ENCODE measurements at regions not wholly inside any gene's neighbourhood (a gene's known extent, or its start where the extent isn't known, plus 50 kb on each side); places are given as distances from the start of the nearest gene placed in this dataset.

- H3K9ac ChIP-seq (ENCODE audit: low read length), result no peak overlapping the region
- H3K36me3 ChIP-seq (replicated peaks; ENCODE audit: low read depth, low read length), result no peaks in the 10 kb centered on the region
- no peak overlapping the region for H2AFZ ChIP-seq (ENCODE audit: low read depth, low read length)
- no peak overlapping the region for H3K27ac ChIP-seq (ENCODE audit: low read length)
- H3K4me2 ChIP-seq (ENCODE audit: low read length), result no peak overlapping the region
- H3K27me3 ChIP-seq (ENCODE audit: low read depth, low read length), result no peaks in the 10 kb centered on the region
- H4K20me1 ChIP-seq (ENCODE audit: insufficient read depth, low read length), result no peaks in the 10 kb centered on the region
- no peaks in the 10 kb centered on the region for H3K9me3 ChIP-seq (ENCODE audit: insufficient read depth, low read length)
- no peak overlapping the region for H3K4me3 ChIP-seq (ENCODE audit: low read length)
- TF ChIP-seq EZH2phosphoT487 (IDR thresholded peaks at IDR 0.05; ENCODE audit: low read depth), result no peak
- TF ChIP-seq, protein P1, sequence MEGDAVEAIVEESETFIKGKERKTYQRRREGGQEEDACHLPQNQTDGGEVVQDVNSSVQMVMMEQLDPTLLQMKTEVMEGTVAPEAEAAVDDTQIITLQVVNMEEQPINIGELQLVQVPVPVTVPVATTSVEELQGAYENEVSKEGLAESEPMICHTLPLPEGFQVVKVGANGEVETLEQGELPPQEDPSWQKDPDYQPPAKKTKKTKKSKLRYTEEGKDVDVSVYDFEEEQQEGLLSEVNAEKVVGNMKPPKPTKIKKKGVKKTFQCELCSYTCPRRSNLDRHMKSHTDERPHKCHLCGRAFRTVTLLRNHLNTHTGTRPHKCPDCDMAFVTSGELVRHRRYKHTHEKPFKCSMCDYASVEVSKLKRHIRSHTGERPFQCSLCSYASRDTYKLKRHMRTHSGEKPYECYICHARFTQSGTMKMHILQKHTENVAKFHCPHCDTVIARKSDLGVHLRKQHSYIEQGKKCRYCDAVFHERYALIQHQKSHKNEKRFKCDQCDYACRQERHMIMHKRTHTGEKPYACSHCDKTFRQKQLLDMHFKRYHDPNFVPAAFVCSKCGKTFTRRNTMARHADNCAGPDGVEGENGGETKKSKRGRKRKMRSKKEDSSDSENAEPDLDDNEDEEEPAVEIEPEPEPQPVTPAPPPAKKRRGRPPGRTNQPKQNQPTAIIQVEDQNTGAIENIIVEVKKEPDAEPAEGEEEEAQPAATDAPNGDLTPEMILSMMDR (IDR thresholded peaks at IDR 0.05; ENCODE audit: low read depth, low read length), result no peak
- no peaks in the 10 kb centered on the region for H3K79me2 ChIP-seq (ENCODE audit: low read length)
- no peaks in the 10 kb centered on the region for H3K4me1 ChIP-seq (ENCODE audit: low read length)
Measured at GRCh38 chr15:87369269-87369668, 887.3 kb downstream of the NTRK3 start.

GRCh38 chr15:87368511-87368910 lies 888.0 kb downstream of the NTRK3 start:
- Histone ChIP-seq H3K9me3 (ENCODE audit: insufficient read depth, low read length) (no peaks in the 10 kb centered on the region), H3K9ac (ENCODE audit: low read length) (no peak overlapping the region), H3K36me3 (replicated peaks; ENCODE audit: low read depth, low read length) (no peaks in the 10 kb centered on the region), H3K4me3 (ENCODE audit: low read length) (no peak overlapping the region), H3K27me3 (ENCODE audit: low read depth, low read length) (no peaks in the 10 kb centered on the region), H3K4me2 (ENCODE audit: low read length) (no peak overlapping the region), H4K20me1 (ENCODE audit: insufficient read depth, low read length) (no peaks in the 10 kb centered on the region), H3K4me1 (ENCODE audit: low read length) (no peaks in the 10 kb centered on the region), H2AFZ (ENCODE audit: low read depth, low read length) (no peak overlapping the region), H3K27ac (ENCODE audit: low read length) (no peak overlapping the region), H3K79me2 (ENCODE audit: low read length) (no peaks in the 10 kb centered on the region)
- no peak for TF ChIP-seq EZH2phosphoT487 (IDR thresholded peaks at IDR 0.05; ENCODE audit: low read depth)
- TF ChIP-seq, protein P1 (IDR thresholded peaks at IDR 0.05; ENCODE audit: low read depth, low read length), result no peak

DNA sequence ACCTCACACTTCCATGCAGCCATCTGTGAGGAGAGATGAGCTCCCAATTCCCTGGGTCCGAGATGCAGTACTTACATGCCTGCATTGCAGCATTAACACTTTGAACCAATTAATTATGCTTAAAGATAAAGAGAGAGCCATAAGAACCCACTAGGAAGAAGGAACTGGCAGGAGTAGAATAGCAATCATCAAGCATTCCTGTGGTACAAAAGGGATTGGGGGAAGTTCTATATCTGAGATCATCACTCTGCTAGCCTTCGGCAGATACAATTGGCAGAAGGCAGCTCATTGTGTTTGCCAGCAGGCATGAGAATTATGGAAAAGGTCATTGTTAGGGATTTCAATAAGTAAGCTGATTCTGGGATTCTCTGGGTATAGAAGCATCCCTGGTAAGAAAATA lies 891.4 kb downstream of the NTRK3 start:
- no peak overlapping the region for H3K4me2 ChIP-seq (ENCODE audit: low read length)
- no peaks in the 10 kb centered on the region for H3K9me3 ChIP-seq (ENCODE audit: insufficient read depth, low read length)
- no peaks in the 10 kb centered on the region for H4K20me1 ChIP-seq (ENCODE audit: insufficient read depth, low read length)
- no peaks in the 10 kb centered on the region for H3K79me2 ChIP-seq (ENCODE audit: low read length)
- no peak for TF ChIP-seq EZH2phosphoT487 (IDR thresholded peaks at IDR 0.05; ENCODE audit: low read depth)
- TF ChIP-seq, protein P1 (IDR thresholded peaks at IDR 0.05; ENCODE audit: low read depth, low read length), result no peak
- H3K9ac ChIP-seq (ENCODE audit: low read length), result no peak overlapping the region
- no peak overlapping the region for H2AFZ ChIP-seq (ENCODE audit: low read depth, low read length)
- no peak overlapping the region for H3K4me3 ChIP-seq (ENCODE audit: low read length)
- H3K4me1 ChIP-seq (ENCODE audit: low read length), result no peaks in the 10 kb centered on the region
- H3K27ac ChIP-seq (ENCODE audit: low read length), result no peak overlapping the region
- H3K36me3 ChIP-seq (replicated peaks; ENCODE audit: low read depth, low read length), result no peaks in the 10 kb centered on the region
- no peaks in the 10 kb centered on the region for H3K27me3 ChIP-seq (ENCODE audit: low read depth, low read length)

DNA sequence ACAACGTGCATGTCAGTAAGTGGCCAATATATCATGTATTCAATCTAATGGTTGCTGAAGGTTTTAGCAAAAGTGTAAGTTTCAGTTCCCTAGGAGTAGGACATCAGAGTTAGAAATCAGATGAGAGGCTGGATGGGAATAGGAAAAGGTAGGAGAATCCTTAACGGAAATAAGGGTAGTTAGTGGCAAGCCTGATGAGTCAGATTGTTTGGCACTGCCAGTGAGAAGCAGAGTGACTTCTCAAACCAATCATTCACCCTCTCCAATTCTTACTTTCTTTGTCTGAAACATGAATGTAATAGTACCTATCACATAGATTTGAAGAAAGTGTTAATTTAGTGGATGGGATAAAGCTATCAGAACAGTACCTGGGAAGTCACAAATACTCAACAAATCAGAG lies 894.0 kb downstream of the NTRK3 start:
- no peak overlapping the region for H3K9ac ChIP-seq (ENCODE audit: low read length)
- no peak overlapping the region for H3K4me3 ChIP-seq (ENCODE audit: low read length)

More for the DNA sequence above, 894.0 kb downstream of the NTRK3 start:
- Histone ChIP-seq H3K36me3 (replicated peaks; ENCODE audit: low read depth, low read length) (no peaks in the 10 kb centered on the region), H3K27ac (ENCODE audit: low read length) (no peak overlapping the region), H3K4me2 (ENCODE audit: low read length) (no peak overlapping the region), H2AFZ (ENCODE audit: low read depth, low read length) (no peak overlapping the region), H3K27me3 (ENCODE audit: low read depth, low read length) (no peaks in the 10 kb centered on the region), H4K20me1 (ENCODE audit: insufficient read depth, low read length) (no peaks in the 10 kb centered on the region), H3K9me3 (ENCODE audit: insufficient read depth, low read length) (no peaks in the 10 kb centered on the region), H3K79me2 (ENCODE audit: low read length) (no peaks in the 10 kb centered on the region), H3K4me1 (ENCODE audit: low read length) (no peaks in the 10 kb centered on the region)
- TF ChIP-seq EZH2phosphoT487 (IDR thresholded peaks at IDR 0.05; ENCODE audit: low read depth), result no peak
- TF ChIP-seq, protein P1 (IDR thresholded peaks at IDR 0.05; ENCODE audit: low read depth, low read length), result no peak
